ENCODE measurements at regions not wholly inside any gene's neighbourhood (a gene's known extent, or its start where the extent isn't known, plus 50 kb on each side); places are given as distances from the start of the nearest gene placed in this dataset.

GRCh38 chr1:221939607-221940006 lies 197.7 kb upstream of the DUSP10 start:
- no peak for TF ChIP-seq REST (IDR thresholded peaks at IDR 0.05; ENCODE audit: borderline replicate concordance)
- TF ChIP-seq POLR2AphosphoS5 (IDR thresholded peaks at IDR 0.05) = no peak
- no peak for TF ChIP-seq MXI1 (conservative IDR thresholded peaks at IDR 0.05; ENCODE audit: poor library complexity, severe bottlenecking)
- TF ChIP-seq CTCF (IDR thresholded peaks at IDR 0.05; ENCODE audit: poor library complexity, severe bottlenecking) = no peak
- no peak for TF ChIP-seq EP300 (conservative IDR thresholded peaks at IDR 0.05; ENCODE audit: poor library complexity, severe bottlenecking)
- TF ChIP-seq TAF1 (IDR thresholded peaks at IDR 0.05; ENCODE audit: low read depth) = no peak
- TF ChIP-seq RAD21 (conservative IDR thresholded peaks at IDR 0.05) = no peak
- H3F3A ChIP-seq (ENCODE audit: insufficient read depth, low read length, poor library complexity, severe bottlenecking) = no peaks in the 10 kb centered on the region
- H3K9me2 ChIP-seq (ENCODE audit: insufficient read depth, low read length) = no peaks in the 10 kb centered on the region
- no peaks in the 10 kb centered on the region for H3K9me3 ChIP-seq (ENCODE audit: low read length)
- no peaks in the 10 kb centered on the region for H3K36me3 ChIP-seq (ENCODE audit: insufficient read depth, low read length)
- no peak overlapping the region for H3K4me2 ChIP-seq (ENCODE audit: low read length)
- H3K4me3 ChIP-seq (ENCODE audit: low read length) = no peak overlapping the region
- H3K9ac ChIP-seq (ENCODE audit: low read length) = no peak overlapping the region
- H3K79me2 ChIP-seq (replicated peaks; ENCODE audit: insufficient read depth, low read length) = no peaks in the 10 kb centered on the region
- H3K27me3 ChIP-seq (ENCODE audit: insufficient read depth, low read depth, low read length) = no peaks in the 10 kb centered on the region
- no peak overlapping the region for H2AFZ ChIP-seq (ENCODE audit: low read depth, low read length)
- no peaks in the 10 kb centered on the region for H4K20me1 ChIP-seq (ENCODE audit: insufficient read depth)
- no peak overlapping the region for H3K27ac ChIP-seq (ENCODE audit: low read length)

DNA sequence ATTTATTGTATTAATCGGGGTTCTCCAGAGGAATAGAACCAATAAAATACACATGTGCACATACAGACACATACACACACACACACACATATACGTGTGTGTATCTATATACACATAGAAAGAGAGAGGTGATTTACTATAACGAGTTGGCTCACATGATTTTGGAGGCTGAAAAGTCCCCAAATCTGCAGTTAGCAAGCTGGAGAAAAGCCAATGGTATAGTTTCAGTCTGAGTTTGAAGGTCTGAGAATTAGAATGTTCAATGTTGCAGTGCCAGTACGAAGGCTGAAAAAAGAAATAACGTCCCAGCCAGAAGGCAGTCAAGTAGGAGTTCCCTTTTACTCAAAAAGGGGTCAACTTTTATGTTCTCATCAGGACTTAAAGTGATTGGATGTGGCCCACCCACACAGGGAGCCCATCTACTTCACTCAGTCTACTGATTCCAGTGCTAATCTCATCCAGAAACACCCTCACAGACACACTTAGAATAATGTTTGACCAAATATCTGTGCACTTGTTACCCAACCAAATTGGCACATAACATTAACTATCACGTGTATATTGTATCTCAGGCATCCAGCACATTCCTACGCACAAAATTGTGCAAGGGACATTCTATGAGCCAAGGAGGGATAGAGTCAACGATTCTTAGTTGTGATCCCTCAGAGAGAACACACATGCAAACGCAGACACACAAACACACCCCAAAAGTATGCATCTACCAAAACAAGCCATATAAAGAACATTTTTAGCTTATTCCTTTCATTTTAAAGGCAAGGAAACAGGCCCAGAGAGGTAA lies 195.5 kb upstream of the DUSP10 start:
- H3K36me3 ChIP-seq (ENCODE audit: insufficient read depth, low read length) = no peaks in the 10 kb centered on the region
- H3K9me3 ChIP-seq (ENCODE audit: low read length) = no peaks in the 10 kb centered on the region
- no peaks in the 10 kb centered on the region for H4K20me1 ChIP-seq (ENCODE audit: insufficient read depth)
- no peaks in the 10 kb centered on the region for H3K9me2 ChIP-seq (ENCODE audit: insufficient read depth, low read length)
- H3K9ac ChIP-seq (ENCODE audit: low read length) = no peak overlapping the region
- no peaks in the 10 kb centered on the region for H3K27me3 ChIP-seq (ENCODE audit: insufficient read depth, low read depth, low read length)
- H3F3A ChIP-seq (ENCODE audit: insufficient read depth, low read length, poor library complexity, severe bottlenecking) = no peaks in the 10 kb centered on the region
- TF ChIP-seq SMC3 (conservative IDR thresholded peaks at IDR 0.05; ENCODE audit: poor library complexity) (no peak), TAF1 (IDR thresholded peaks at IDR 0.05; ENCODE audit: low read depth) (no peak), CTCF (IDR thresholded peaks at IDR 0.05; ENCODE audit: poor library complexity, severe bottlenecking) (no peak), MXI1 (conservative IDR thresholded peaks at IDR 0.05; ENCODE audit: poor library complexity, severe bottlenecking) (no peak), POLR2AphosphoS5 (IDR thresholded peaks at IDR 0.05) (no peak), EZH2 (IDR thresholded peaks at IDR 0.05; ENCODE audit: borderline replicate concordance, insufficient read depth, low read length, poor library complexity, severe bottlenecking) (no peak), RAD21 (conservative IDR thresholded peaks at IDR 0.05) (no peak), EP300 (conservative IDR thresholded peaks at IDR 0.05; ENCODE audit: poor library complexity, severe bottlenecking) (no peak), REST (IDR thresholded peaks at IDR 0.05; ENCODE audit: borderline replicate concordance) (no peak)
- no peak overlapping the region for H3K27ac ChIP-seq (ENCODE audit: low read length)
- no peak overlapping the region for H3K4me2 ChIP-seq (ENCODE audit: low read length)
- H2AFZ ChIP-seq (ENCODE audit: low read depth, low read length) = no peak overlapping the region
- H3K4me3 ChIP-seq (ENCODE audit: low read length) = no peak overlapping the region
- H3K79me2 ChIP-seq (replicated peaks; ENCODE audit: insufficient read depth, low read length) = no peaks in the 10 kb centered on the region

All from neural cell (in vitro differentiated cells).